ENCODE measurements at regions not wholly inside any gene's neighbourhood (a gene's known extent, or its start where the extent isn't known, plus 50 kb on each side); places are given as distances from the start of the nearest gene placed in this dataset.

GRCh38 chr3:176562331-176562730 lies 635.0 kb downstream of the TBL1XR1 start:
- WGBS (ENCODE audit: extremely low coverage, insufficient read length, low lambda C conversion rate): no CpG with 5 or more reads among the region's 1 CpG
- H3K27ac Mint-ChIP-seq: no peak overlapping the region
- no peak overlapping the region for H4K5ac ChIP-seq (ENCODE audit: insufficient read length, low read depth, low read length)
- H3T11ph ChIP-seq (ENCODE audit: low read length): no peak overlapping the region
- H3K56ac ChIP-seq (ENCODE audit: insufficient read length, low read depth, low read length): no peak overlapping the region
- H3K9ac ChIP-seq (ENCODE audit: extremely low read depth, insufficient read length, low read length): no peak overlapping the region
- no peak overlapping the region for H3K4ac ChIP-seq (ENCODE audit: low read depth, low read length)
- no peaks in the 10 kb centered on the region for H3K27me3 Mint-ChIP-seq (ENCODE audit: low read depth)
- H3K18ac ChIP-seq (ENCODE audit: insufficient read length, low read depth, low read length): no peak overlapping the region
- H3K23ac ChIP-seq (ENCODE audit: insufficient read length, low read depth, low read length): no peak overlapping the region
- H3K36me3 Mint-ChIP-seq (ENCODE audit: insufficient read depth in 1 of 3, low read depth in 3 of 3): peaks cover 6 to 17% (median 9%) of the 10 kb centered on the region in 3 experiments
- H3K79me1 ChIP-seq (ENCODE audit: insufficient read depth, low read depth, low read length, poor library complexity, severe bottlenecking): no peaks in the 10 kb centered on the region
- H3K27me3 ChIP-seq (ENCODE audit: insufficient read depth, low read length): no peaks in the 10 kb centered on the region
- H3K79me2 ChIP-seq (ENCODE audit: insufficient read depth, low read length): no peaks in the 10 kb centered on the region
- no peaks in the 10 kb centered on the region for H3K9me3 ChIP-seq (ENCODE audit: control insufficient read depth, low read depth, low read length)
- H2BK120ac ChIP-seq (ENCODE audit: low read depth, low read length, poor library complexity, severe bottlenecking): no peak overlapping the region
- no peak overlapping the region for H4K8ac ChIP-seq (replicated peaks; ENCODE audit: insufficient read length, low read depth, low read length)
- no peak overlapping the region for H2BK15ac ChIP-seq (ENCODE audit: low read depth, low read length)
- DNase-seq: no peak
- no peak overlapping the region for H3K4me3 Mint-ChIP-seq
- peaks cover 7 to 17% of the 10 kb centered on the region in 2 experiments for H3K4me1 Mint-ChIP-seq
- H4K20me1 ChIP-seq (ENCODE audit: control insufficient read depth, insufficient read depth, insufficient read length): no peaks in the 10 kb centered on the region
- H2AK5ac ChIP-seq (ENCODE audit: insufficient read length, low read length): no peak overlapping the region
- no peak overlapping the region for H3K27ac ChIP-seq (ENCODE audit: insufficient read length, low read depth, low read length)
- H2BK20ac ChIP-seq (ENCODE audit: low read depth, low read length, poor library complexity, severe bottlenecking): no peak overlapping the region
- peaks cover 15 to 19% of the 10 kb centered on the region in 2 experiments for H3K9me3 Mint-ChIP-seq
- H2BK5ac ChIP-seq (ENCODE audit: insufficient read length, low read length): no peak overlapping the region
- H4K91ac ChIP-seq (ENCODE audit: insufficient read length, low read depth, low read length): no peak overlapping the region
- no peak overlapping the region for H2BK12ac ChIP-seq (ENCODE audit: insufficient read length, low read depth, low read length)
- no peak overlapping the region for H3K4me2 ChIP-seq (ENCODE audit: insufficient read depth, insufficient read length, low read length)
- no peak overlapping the region for H3K14ac ChIP-seq (ENCODE audit: insufficient read depth, low read length)
- H2AFZ ChIP-seq (ENCODE audit: low read length): no peak overlapping the region
- peaks cover 7% of the 10 kb centered on the region; the same call in 1 of the 2 replicates for H3K4me1 ChIP-seq (ENCODE audit: insufficient read depth, low read length)
- no peak for TF ChIP-seq CTCF (conservative IDR thresholded peaks at IDR 0.05)
- no peaks in the 10 kb centered on the region for H3K23me2 ChIP-seq (ENCODE audit: insufficient read length, low read depth, low read length, poor library complexity, severe bottlenecking)

Data from H9 (cell line).